PFSK-1 (cell line): ENCODE measurements at regions not wholly inside any gene's neighbourhood (a gene's known extent, or its start where the extent isn't known, plus 50 kb on each side); places are given as distances from the start of the nearest gene placed in this dataset.

Experiments
- POLR2AphosphoS5 ChIP-seq: IDR thresholded peaks from 2 replicates; pipeline ENCODE4 v1.6.1; 2012; ENCODE audit warnings: low read depth, mild to moderate bottlenecking, control low read depth, low read length, moderate library complexity
- TAF1 ChIP-seq: IDR thresholded peaks from 2 replicates; pipeline ENCODE4 v1.6.1; 2012; ENCODE audit warnings: low read length, control low read depth, borderline replicate concordance; ENCODE audit not compliant: insufficient read depth

GRCh38 chr14:32007755-32008362 is 69.2 kb upstream of the ARHGAP5 start:
- TF ChIP-seq POLR2AphosphoS5 (no peak), TAF1 (no peak)
